H9 (cell line): ENCODE measurements at regions not wholly inside any gene's neighbourhood (a gene's known extent, or its start where the extent isn't known, plus 50 kb on each side); places are given as distances from the start of the nearest gene placed in this dataset.

ENCODE experiments used
- DNase-seq: peaks from one replicate; pipeline ENCODE4 v3.0.0-alpha.2; 2017
- H2AFZ ChIP-seq: one replicate; pipeline ENCODE4 v1.6.1; 2013; ENCODE audit warnings: mild to moderate bottlenecking, low read length, control low read depth, moderate library complexity
- H2AK5ac ChIP-seq: 2 replicates; pipeline ENCODE4 v1.6.1; 2013; ENCODE audit warnings: low read length, control low read depth, mixed read lengths; ENCODE audit not compliant: insufficient read length
- H2BK120ac ChIP-seq: one replicate; pipeline ENCODE4 v1.6.1; 2013; ENCODE audit warnings: low read depth, mild to moderate bottlenecking, low read length, control low read depth, inconsistent platforms; ENCODE audit not compliant: poor library complexity, severe bottlenecking
- H2BK12ac ChIP-seq: 2 replicates; pipeline ENCODE4 v1.6.1; 2013; ENCODE audit warnings: low read length, control low read depth, mixed read lengths, low read depth; ENCODE audit not compliant: insufficient read length
- H2BK15ac ChIP-seq: 2 replicates; pipeline ENCODE4 v1.6.1; 2013; ENCODE audit warnings: low read depth, low read length, control low read depth
- H2BK20ac ChIP-seq: one replicate; pipeline ENCODE4 v1.6.1; 2013; ENCODE audit warnings: low read depth, mild to moderate bottlenecking, low read length, control low read depth, inconsistent platforms; ENCODE audit not compliant: poor library complexity, severe bottlenecking
- H2BK5ac ChIP-seq: 2 replicates; pipeline ENCODE4 v1.6.1; 2013; ENCODE audit warnings: low read length, control low read depth, mixed read lengths; ENCODE audit not compliant: insufficient read length
- H3K14ac ChIP-seq: 2 replicates; pipeline ENCODE4 v1.6.1; 2013; ENCODE audit warnings: low read length, control low read depth; ENCODE audit not compliant: insufficient read depth
- H3K18ac ChIP-seq: 2 replicates; pipeline ENCODE4 v1.6.1; 2013; ENCODE audit warnings: low read depth, mild to moderate bottlenecking, mixed read lengths, low read length, control low read depth; ENCODE audit not compliant: insufficient read length
- H3K23ac ChIP-seq: 2 replicates; pipeline ENCODE4 v1.6.1; 2013; ENCODE audit warnings: low read length, control low read depth, mixed read lengths, low read depth; ENCODE audit not compliant: insufficient read length
- H3K23me2 ChIP-seq: 2 replicates; pipeline ENCODE4 v1.6.1; 2013; ENCODE audit warnings: low read depth, mild to moderate bottlenecking, mixed read lengths, low read length, control low read depth; ENCODE audit not compliant: insufficient read length, poor library complexity, severe bottlenecking
- H3K27ac ChIP-seq: 2 replicates; pipeline ENCODE4 v1.5.1; 2013; ENCODE audit warnings: low read length, control low read depth, mixed read lengths, low read depth; ENCODE audit not compliant: insufficient read length
- H3K27me3 ChIP-seq: 2 replicates; pipeline ENCODE4 v1.6.1; 2013; ENCODE audit warnings: low read length, control low read depth, inconsistent platforms; ENCODE audit not compliant: insufficient read depth
- H3K4ac ChIP-seq: 2 replicates; pipeline ENCODE4 v1.6.1; 2013; ENCODE audit warnings: low read depth, mild to moderate bottlenecking, control low read depth, inconsistent platforms, low read length, moderate library complexity
- H3K4me1 ChIP-seq: 2 replicates; pipeline ENCODE4 v1.6.1; 2013; ENCODE audit warnings: low read length, control low read depth, inconsistent platforms; ENCODE audit not compliant: insufficient read depth
- H3K4me2 ChIP-seq: 2 replicates; pipeline ENCODE4 v1.6.1; 2013; ENCODE audit warnings: low read length, control low read depth, mixed read lengths; ENCODE audit not compliant: insufficient read length, insufficient read depth
- H3K56ac ChIP-seq: 2 replicates; pipeline ENCODE4 v1.6.1; 2013; ENCODE audit warnings: low read depth, mild to moderate bottlenecking, mixed read lengths, low read length, control low read depth; ENCODE audit not compliant: insufficient read length
- H3K79me1 ChIP-seq: 2 replicates; pipeline ENCODE4 v1.6.1; 2013; ENCODE audit warnings: low read depth, mild to moderate bottlenecking, moderate library complexity, low read length, control low read depth, inconsistent platforms; ENCODE audit not compliant: insufficient read depth, poor library complexity, severe bottlenecking
- H3K79me2 ChIP-seq: 2 replicates; pipeline ENCODE4 v1.6.1; 2013; ENCODE audit warnings: low read length, control low read depth, inconsistent platforms; ENCODE audit not compliant: insufficient read depth
- H3K9ac ChIP-seq: 2 replicates; pipeline ENCODE4 v1.6.1; 2013; ENCODE audit warnings: low read length, control low read depth, mixed read lengths; ENCODE audit not compliant: insufficient read length; ENCODE audit errors: extremely low read depth
- H3K9me3 ChIP-seq: one replicate; pipeline ENCODE4 v1.6.1; 2013; ENCODE audit warnings: low read depth, low read length, inconsistent platforms; ENCODE audit not compliant: control insufficient read depth
- H3T11ph ChIP-seq: one replicate; pipeline ENCODE4 v1.6.1; 2013; ENCODE audit warnings: mild to moderate bottlenecking, low read length, control low read depth, inconsistent platforms
- H4K20me1 ChIP-seq: one replicate; pipeline ENCODE4 v1.6.1; 2013; ENCODE audit not compliant: control insufficient read depth, insufficient read length, insufficient read depth
- H4K5ac ChIP-seq: 2 replicates; pipeline ENCODE4 v1.6.1; 2013; ENCODE audit warnings: low read depth, mild to moderate bottlenecking, mixed read lengths, low read length, control low read depth; ENCODE audit not compliant: insufficient read length
- H4K8ac ChIP-seq: replicated peaks from 2 replicates; pipeline ENCODE4 v1.6.1; 2013; ENCODE audit warnings: low read length, control low read depth, mixed read lengths, low read depth; ENCODE audit not compliant: insufficient read length
- H4K91ac ChIP-seq: 2 replicates; pipeline ENCODE4 v1.6.1; 2013; ENCODE audit warnings: low read depth, mild to moderate bottlenecking, moderate library complexity, mixed read lengths, low read length, control low read depth; ENCODE audit not compliant: insufficient read length
- H3K27ac Mint-ChIP-seq, 3 experiments: 2 replicates in 2 of 3; 3 replicates in 1 of 3; pipeline ENCODE4 v1.8.0; 2020 to 2021; ENCODE audit warnings: mixed read lengths in 3 of 3, mild to moderate bottlenecking in 1 of 3, moderate library complexity in 1 of 3
- H3K27me3 Mint-ChIP-seq: 2 replicates; pipeline ENCODE4 v1.8.0; 2021; ENCODE audit warnings: low read depth, mild to moderate bottlenecking, moderate library complexity, mixed read lengths
- H3K36me3 Mint-ChIP-seq, 3 experiments: 2 replicates in 2 of 3; 3 replicates in 1 of 3; pipeline ENCODE4 v1.8.0; 2020 to 2021; ENCODE audit warnings: low read depth in 3 of 3, mixed read lengths in 3 of 3; ENCODE audit not compliant: insufficient read depth in 1 of 3
- H3K4me1 Mint-ChIP-seq, 2 experiments: 2 replicates each; pipeline ENCODE4 v1.8.0; 2020; ENCODE audit warnings: mixed read lengths in 2 of 2
- H3K4me3 Mint-ChIP-seq, 2 experiments: 2 replicates in 1 of 2; 3 replicates in 1 of 2; pipeline ENCODE4 v1.8.0; 2020 to 2021; ENCODE audit warnings: mild to moderate bottlenecking in 2 of 2, mixed read lengths in 2 of 2, moderate library complexity in 1 of 2
- H3K9me3 Mint-ChIP-seq, 2 experiments: 2 replicates in 1 of 2; 3 replicates in 1 of 2; pipeline ENCODE4 v1.8.0; 2020; ENCODE audit warnings: mild to moderate bottlenecking in 2 of 2, mixed read lengths in 2 of 2, moderate library complexity in 1 of 2
- CTCF ChIP-seq: fragments of 200-600 bp; sonication (generic); conservative IDR thresholded peaks from 3 replicates; pipeline ENCODE4 v1.8.0; 2021; ENCODE audit warnings: antibody characterized with exemption, mild to moderate bottlenecking
- WGBS: extraction: QIAGEN DNeasy Blood & Tissue Kit; methylation state at CpG from one replicate; pipeline ENCODE4 v1.1.7; 2013; ENCODE audit warnings: missing lambda C conversion rate, low lambda C conversion rate, mixed read lengths; ENCODE audit not compliant: insufficient read length; ENCODE audit errors: extremely low coverage; 5-methylcytosine and 5-hydroxymethylcytosine counted together

- Histone ChIP-seq H2BK12ac (no peak overlapping the region), H3K4me1 (no peaks in the 10 kb centered on the region), H3K4me2 (no peak overlapping the region), H3T11ph (no peak overlapping the region), H3K27me3 (no peaks in the 10 kb centered on the region), H3K27ac (no peak overlapping the region), H3K56ac (no peak overlapping the region), H3K14ac (no peak overlapping the region), H2BK15ac (no peak overlapping the region), H3K79me1 (no peaks in the 10 kb centered on the region), H4K8ac (no peak overlapping the region), H3K23ac (no peak overlapping the region), H3K23me2 (no peaks in the 10 kb centered on the region), H3K4ac (no peak overlapping the region), H2BK120ac (no peak overlapping the region), H2BK20ac (no peak overlapping the region), H4K20me1 (no peaks in the 10 kb centered on the region), H3K9ac (no peak overlapping the region), H4K91ac (no peak overlapping the region), H3K9me3 (peaks cover 9% of the 10 kb centered on the region), H3K18ac (no peak overlapping the region), H2BK5ac (no peak overlapping the region), H3K79me2 (no peaks in the 10 kb centered on the region), H2AK5ac (no peak overlapping the region), H2AFZ (no peak overlapping the region), H4K5ac (no peak overlapping the region)
- H3K4me1 Mint-ChIP-seq: no peaks in the 10 kb centered on the region
- H3K27me3 Mint-ChIP-seq: no peaks in the 10 kb centered on the region
- no peak overlapping the region for H3K4me3 Mint-ChIP-seq
- H3K9me3 Mint-ChIP-seq: peaks cover 8% of the 10 kb centered on the region in 2 experiments; a peak in 4 of 5 replicates
- H3K27ac Mint-ChIP-seq: no peak overlapping the region
- no peaks in the 10 kb centered on the region; a peak in 1 of 7 replicates for H3K36me3 Mint-ChIP-seq
- no CpG with 5 or more reads among the region's 10 CpGs for WGBS
- TF ChIP-seq CTCF: no peak
- no peak for DNase-seq
Observed at GRCh38 chr11:56910046-56910773, 78.5 kb upstream of the OR5AK2 start.
